ENCODE measurements at regions not wholly inside any gene's neighbourhood (a gene's known extent, or its start where the extent isn't known, plus 50 kb on each side); places are given as distances from the start of the nearest gene placed in this dataset.
A peak's percentile ranks its signal among the peaks of the same experiment; 100 is the strongest.

DNA sequence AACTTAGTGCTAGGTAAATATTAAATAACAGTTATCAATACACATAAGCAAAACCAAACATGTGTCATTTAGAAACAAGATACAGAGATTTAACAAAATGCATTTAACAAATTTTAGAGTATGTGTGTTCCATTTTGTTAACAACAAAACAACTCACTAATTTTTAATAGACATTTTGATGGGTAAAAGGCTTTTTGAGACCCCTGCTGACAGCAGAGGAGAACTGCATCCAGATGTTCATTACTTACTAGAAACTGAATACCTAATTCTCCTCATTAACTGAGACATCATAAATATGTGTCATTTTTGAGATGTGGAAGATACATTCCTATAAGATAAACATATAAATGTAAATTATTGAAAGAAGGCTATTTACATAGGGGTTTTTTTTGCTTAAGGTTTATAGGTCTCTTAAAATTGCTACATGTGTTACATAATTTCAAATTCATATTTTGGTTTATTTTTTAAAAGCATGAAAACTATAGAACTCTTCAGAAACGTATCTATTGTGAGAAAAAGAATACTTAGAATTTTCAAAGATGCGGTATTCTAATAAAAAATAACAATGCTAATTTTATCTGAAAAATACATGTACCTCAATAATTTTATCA lies 1009.8 kb downstream of the TUSC7 start:
- no peak for DNase-seq (ENCODE audit: low read depth)

DNA sequence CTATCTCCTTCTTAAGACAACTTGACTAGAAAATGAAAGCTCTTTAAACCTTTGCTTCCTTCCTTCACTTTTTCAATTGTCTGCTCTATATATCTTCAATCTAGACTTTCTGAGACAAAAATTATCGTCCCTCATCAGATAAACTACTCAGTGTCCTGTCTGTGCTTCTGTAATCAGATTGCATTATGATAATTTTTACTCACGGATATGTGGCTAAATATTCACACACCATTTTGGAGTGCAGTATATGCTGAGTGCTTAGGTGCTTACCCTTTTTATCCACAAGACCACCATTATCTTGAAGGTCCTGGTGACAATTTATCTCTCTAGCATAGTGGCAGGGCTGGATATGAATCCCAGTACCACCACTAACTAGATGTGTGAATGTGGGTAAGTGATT lies 1012.3 kb downstream of the TUSC7 start:
- DNase-seq (ENCODE audit: low read depth), result no peak

- no peak for DNase-seq (ENCODE audit: low read depth)
These were observed 1013.3 kb downstream of the TUSC7 start for GRCh38 chr3:117722856-117723255.

DNA sequence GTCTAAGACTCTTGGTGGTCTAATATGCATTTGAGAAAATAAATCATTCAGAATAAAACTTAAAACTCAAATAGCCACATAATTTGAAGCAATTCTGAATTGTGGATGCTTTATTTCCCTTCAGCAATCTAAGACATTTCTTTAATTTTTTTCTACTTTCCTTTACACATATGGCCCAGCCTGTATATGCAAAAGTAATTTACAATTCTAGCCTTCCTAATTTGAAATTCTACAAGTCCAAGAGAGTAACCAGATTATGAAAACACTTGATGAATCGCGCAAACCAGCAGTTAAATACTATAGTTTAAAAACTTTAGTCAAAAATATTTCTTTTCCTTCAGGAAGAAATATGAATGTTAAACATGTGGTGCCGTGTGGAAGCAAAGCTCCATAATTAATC lies 1014.2 kb downstream of the TUSC7 start:
- DNase-seq (ENCODE audit: low read depth), result no peak

- DNase-seq (ENCODE audit: low read depth), result no peak
These were observed 1015.7 kb downstream of the TUSC7 start for GRCh38 chr3:117725314-117725713.

GRCh38 chr3:117726776-117727175 lies 1017.2 kb downstream of the TUSC7 start:
- DNase-seq (ENCODE audit: low read depth), result no peak

DNA sequence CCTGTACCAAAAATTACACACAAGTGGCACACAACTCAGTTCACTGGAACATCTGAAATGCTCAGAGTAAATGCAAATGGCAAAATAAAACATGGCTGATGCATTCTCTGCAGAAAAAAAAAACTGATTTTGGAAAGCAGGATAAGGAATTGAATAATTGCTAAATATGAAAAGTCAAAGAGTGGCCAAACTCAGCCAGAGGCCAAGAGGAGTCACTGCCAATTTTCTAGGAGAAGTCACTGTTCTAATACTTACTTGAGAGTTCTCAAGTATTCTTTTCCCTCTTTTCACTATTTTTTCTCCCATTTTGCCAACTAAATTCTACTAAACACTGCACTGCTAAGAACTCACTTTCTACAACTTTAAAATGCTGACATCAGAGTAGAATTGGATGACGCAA lies 1018.6 kb downstream of the TUSC7 start:
- DNase-seq (ENCODE audit: low read depth), result no peak

GRCh38 chr3:117734496-117734895 lies 1024.9 kb downstream of the TUSC7 start:
- DNase-seq (ENCODE audit: low read depth), result no peak

DNA sequence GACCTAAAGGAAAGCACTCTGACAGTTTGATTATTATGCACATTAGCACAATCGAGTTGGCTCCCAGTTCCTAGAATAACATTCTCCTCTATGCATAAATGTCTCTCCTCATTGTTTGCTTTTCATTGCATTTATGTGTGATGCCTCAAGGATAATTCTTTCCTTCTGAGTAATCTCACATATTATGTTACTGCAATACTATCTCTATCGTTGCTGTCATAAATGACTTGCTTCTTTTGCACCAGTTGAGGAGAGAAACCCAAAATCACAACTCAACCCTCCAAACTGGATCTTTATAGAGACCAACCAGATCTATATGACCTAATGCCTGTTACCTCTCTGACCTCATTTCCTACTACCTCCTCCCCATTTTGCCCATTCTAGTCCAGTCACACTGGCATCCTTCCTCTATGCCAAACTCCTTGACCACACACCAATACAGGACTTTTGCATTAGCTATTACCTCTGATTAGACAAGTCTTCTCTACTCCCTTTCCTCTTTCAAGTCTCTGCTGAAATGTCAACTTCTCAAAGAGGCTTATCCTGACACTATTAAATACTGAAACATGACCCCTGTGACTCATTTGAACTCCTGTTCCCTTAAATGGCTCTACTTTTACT lies 1026.0 kb downstream of the TUSC7 start:
- DNase-seq (ENCODE audit: low read depth), result peak; percentile 54

GRCh38 chr3:117736846-117737245 lies 1027.3 kb downstream of the TUSC7 start:
- no peak for DNase-seq (ENCODE audit: low read depth)

DNA sequence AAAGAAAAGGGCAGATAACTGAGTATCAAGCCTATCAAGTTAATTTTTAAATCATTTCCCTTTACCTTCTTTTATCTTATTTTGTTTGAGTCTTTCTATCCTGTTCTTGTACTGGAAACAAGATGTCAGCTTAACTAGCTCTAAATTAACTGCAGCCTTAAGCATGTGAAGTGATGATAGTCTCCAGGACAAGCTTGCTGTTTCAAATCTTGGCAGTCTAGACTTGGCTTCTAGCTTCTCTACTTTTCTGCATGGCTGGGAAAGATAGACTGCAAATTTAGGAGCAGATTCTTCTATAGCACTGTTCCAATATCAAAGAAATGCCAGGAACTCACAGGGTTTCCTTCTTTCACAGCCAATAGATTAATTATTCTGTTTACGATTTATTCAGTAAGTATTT lies 1034.4 kb downstream of the TUSC7 start:
- DNase-seq (ENCODE audit: low read depth), result no peak

- no peak for DNase-seq (ENCODE audit: low read depth)
These were observed 1035.4 kb downstream of the TUSC7 start for GRCh38 chr3:117744935-117745334.

GRCh38 chr3:117745516-117745915 lies 1035.9 kb downstream of the TUSC7 start:
- DNase-seq (ENCODE audit: low read depth), result no peak

- DNase-seq (ENCODE audit: low read depth), result no peak
These were observed 1036.5 kb downstream of the TUSC7 start for GRCh38 chr3:117746066-117746465.

DNA sequence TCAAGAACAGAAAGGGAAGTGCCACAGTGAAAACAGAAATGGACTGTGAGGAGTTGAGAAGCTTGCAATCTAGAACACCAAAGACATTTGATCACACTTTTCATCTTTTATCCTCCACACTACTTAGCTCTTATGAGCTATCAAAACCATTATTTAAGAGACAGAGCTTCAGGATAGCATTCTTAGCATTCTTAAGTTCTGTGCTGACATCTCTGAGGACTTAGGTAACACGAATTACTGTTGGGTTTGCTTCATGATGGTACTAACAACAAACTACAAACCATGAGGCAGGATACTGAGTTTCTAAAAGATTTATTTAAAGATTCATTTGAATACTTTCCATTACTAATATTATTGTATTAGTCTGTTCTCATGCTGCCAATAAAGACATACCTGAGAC lies 1038.6 kb downstream of the TUSC7 start:
- no peak for DNase-seq (ENCODE audit: low read depth)

- DNase-seq (ENCODE audit: low read depth), result no peak
These were observed 1041.2 kb downstream of the TUSC7 start for GRCh38 chr3:117750674-117751269.

DNA sequence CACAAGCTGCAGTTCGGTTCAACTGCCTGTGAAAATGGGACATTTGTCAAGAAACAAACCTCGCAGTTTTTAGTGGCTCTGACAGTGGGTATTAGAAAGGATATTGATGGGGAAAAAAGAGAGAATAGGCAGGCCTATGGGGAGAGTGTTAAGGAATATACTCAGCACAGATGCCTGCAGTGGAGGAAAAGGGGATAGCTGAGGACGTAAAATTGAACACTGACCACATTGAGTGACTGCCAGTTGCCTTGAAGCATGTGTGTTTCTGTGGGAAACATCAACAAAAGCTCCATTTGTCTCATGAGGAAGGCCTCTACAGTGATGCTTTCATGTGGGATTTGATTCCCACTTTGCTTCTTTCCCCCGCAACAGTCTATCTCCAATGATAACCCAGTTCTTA lies 1042.1 kb downstream of the TUSC7 start:
- DNase-seq (ENCODE audit: low read depth), result no peak

GRCh38 chr3:117752984-117753717 lies 1043.6 kb downstream of the TUSC7 start:
- peak; percentile 64 for DNase-seq (ENCODE audit: low read depth)

DNA sequence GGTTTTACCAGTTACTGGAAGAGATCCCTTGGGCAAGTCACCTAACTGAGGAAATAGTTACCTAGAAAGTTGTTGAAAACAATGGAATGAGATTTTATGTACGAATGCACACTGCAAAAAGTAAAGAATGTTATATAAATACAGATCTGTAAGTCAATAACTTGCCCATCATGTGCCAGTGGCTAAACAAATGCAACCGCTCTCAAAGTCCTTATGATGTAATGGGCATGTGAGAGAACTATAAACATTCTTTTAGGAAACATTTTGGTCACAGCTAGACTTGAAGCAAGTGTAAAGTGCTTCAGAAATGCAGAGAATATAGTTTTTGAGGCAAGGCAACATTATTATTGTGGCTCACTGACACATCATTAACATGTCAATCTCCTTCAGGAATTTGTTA lies 1044.5 kb downstream of the TUSC7 start:
- no peak for DNase-seq (ENCODE audit: low read depth)

GRCh38 chr3:117754841-117755240 lies 1045.3 kb downstream of the TUSC7 start:
- DNase-seq (ENCODE audit: low read depth), result no peak

DNA sequence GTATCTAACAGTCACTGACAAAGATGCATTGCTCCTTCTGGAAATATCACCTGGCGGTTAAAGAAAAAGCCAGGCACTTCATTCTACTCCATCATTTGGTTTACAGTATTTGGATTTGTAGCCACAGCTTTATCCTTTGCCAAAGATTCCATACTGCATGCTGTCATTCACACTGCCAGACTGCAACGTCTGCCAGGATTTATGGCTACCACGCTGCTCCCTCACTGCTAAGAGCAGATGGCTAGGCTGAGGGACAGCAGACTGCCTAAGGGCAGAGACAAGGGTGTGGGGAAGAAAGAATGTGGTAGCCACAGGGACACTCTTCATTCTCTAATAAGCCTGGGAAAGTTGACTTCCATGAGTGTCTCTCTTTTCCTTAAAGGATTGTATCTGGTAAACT lies 1047.0 kb downstream of the TUSC7 start:
- DNase-seq (ENCODE audit: low read depth), result no peak

DNA sequence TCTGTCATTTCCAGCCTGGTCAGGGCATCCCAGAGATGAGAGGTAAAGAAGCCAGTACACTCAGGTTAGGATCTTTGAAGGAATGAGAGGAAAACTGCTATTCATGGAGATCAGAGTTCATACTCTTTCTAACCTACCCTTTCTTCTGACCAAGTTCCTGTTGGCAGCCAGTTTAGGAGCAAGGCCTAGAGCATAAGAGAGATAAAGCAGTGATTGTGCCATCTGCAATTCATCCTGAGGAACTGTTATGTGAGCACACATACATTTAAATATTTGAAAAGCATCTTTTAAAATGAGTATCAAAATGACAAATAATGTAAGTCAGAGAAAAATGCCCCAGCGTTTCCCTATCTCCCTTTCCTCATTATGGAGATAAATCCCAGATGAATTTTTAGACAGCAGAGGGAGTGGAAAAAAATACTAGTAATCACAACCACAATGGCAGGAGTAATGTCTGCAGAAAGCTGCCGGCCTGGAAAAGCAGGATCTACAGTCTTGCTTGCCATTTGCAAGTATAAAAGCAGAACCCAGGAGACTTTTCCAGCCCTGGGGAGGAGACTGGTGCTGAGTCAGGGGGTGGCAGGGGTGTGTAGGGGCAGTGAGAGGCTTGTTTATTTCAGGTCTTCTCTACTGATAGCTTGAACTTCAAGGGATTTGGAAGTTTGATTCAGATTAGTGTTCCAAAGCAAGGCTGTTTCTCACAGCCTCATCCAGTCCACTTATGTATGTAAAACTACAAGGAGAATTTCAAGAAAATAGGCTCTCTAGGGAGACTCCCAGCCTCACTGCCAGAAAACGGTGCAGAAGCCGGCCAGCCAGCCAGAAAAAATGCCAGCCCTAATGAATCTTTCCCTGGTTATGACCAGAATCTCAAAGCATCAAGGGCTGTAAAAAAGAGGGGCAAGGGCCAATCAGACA lies 1052.4 kb downstream of the TUSC7 start:
- peak; percentile 33 for DNase-seq (ENCODE audit: low read depth)
